PC-9 (cell line): ENCODE measurements at regions not wholly inside any gene's neighbourhood (a gene's known extent, or its start where the extent isn't known, plus 50 kb on each side); places are given as distances from the start of the nearest gene placed in this dataset.

Experiments used
- BruUV-seq: library from RNA; stranded (reverse); fragments of 400-500 nt; replicated peaks from 2 replicates; lab custom pipeline; 2021; lab: Mats Ljungman, UMichigan
- CTCF ChIA-PET: fragments of 300-600 bp; sonication (Branson Sonifier 250); formaldehyde crosslinking; loops from one replicate; lab custom pipeline; 2022; ENCODE audit warnings: antibody characterized with exemption; lab: Charles Lee
- POLR2A ChIA-PET: fragments of 300-600 bp; sonication (Branson Sonifier 250); formaldehyde crosslinking; loops from one replicate; lab custom pipeline; 2022; ENCODE audit warnings: antibody characterized with exemption; ENCODE audit not compliant: unreplicated experiment; lab: Charles Lee
- DNase-seq, 2 experiments: peaks; one replicate each; pipeline versions ENCODE4 v3.0.0 to v3.0.0-alpha.2; 2015 to 2022; ENCODE audit warnings: mixed read lengths in 1 of 2
- H2AFZ ChIP-seq: fragments of 200-600 bp; sonication (generic); 2 replicates; pipeline ENCODE4 v1.8.1; 2017; ENCODE audit warnings: antibody characterized with exemption
- H3F3A ChIP-seq: fragments of 200-600 bp; sonication (generic); 2 replicates; pipeline ENCODE4 v1.8.1; 2017; ENCODE audit warnings: antibody characterized with exemption, mild to moderate bottlenecking, low read depth; ENCODE audit not compliant: insufficient read depth
- H3K27ac ChIP-seq: fragments of 200-600 bp; sonication (generic); 2 replicates; pipeline ENCODE4 v1.6.1; 2016; ENCODE audit warnings: mixed run types
- H3K27me3 ChIP-seq: fragments of 200-600 bp; sonication (generic); 2 replicates; pipeline ENCODE4 v1.6.1; 2016; ENCODE audit warnings: low read depth, mixed run types; ENCODE audit not compliant: insufficient read depth
- H3K36me3 ChIP-seq: fragments of 200-600 bp; sonication (generic); 2 replicates; pipeline ENCODE4 v1.6.1; 2016; ENCODE audit warnings: low read depth, mixed run types
- H3K4me1 ChIP-seq: fragments of 200-600 bp; sonication (generic); replicated peaks from 2 replicates; pipeline ENCODE4 v1.6.1; 2016; ENCODE audit warnings: mixed run types; ENCODE audit not compliant: insufficient read depth
- H3K4me2 ChIP-seq: fragments of 200-600 bp; sonication (generic); 2 replicates; pipeline ENCODE4 v1.6.1; 2017; ENCODE audit warnings: mixed run types
- H3K4me3 ChIP-seq: fragments of 200-600 bp; sonication (generic); 2 replicates; pipeline ENCODE4 v1.6.1; 2016; ENCODE audit warnings: mixed run types
- H3K79me2 ChIP-seq: fragments of 200-600 bp; sonication (generic); 2 replicates; pipeline ENCODE4 v1.6.1; 2017; ENCODE audit warnings: low read depth, mixed run types
- H3K9me2 ChIP-seq: fragments of 200-600 bp; sonication (generic); 2 replicates; pipeline ENCODE4 v1.8.1; 2017; ENCODE audit warnings: mild to moderate bottlenecking; ENCODE audit not compliant: insufficient read depth
- H3K9me3 ChIP-seq: fragments of 200-600 bp; sonication (generic); 2 replicates; pipeline ENCODE4 v1.8.1; 2016; ENCODE audit warnings: low read depth; ENCODE audit not compliant: insufficient read depth
- H4K20me1 ChIP-seq: fragments of 200-600 bp; sonication (generic); 2 replicates; pipeline ENCODE4 v1.8.1; 2017; ENCODE audit not compliant: insufficient read depth
- EZH2 ChIP-seq: fragments of 200-600 bp; sonication (generic); IDR thresholded peaks from 2 replicates; pipeline ENCODE4 v1.8.0; 2017; ENCODE audit warnings: antibody characterized with exemption, low read depth
- intact Hi-C: fragments of 100-400 bp; cut with micrococcal nuclease; formaldehyde crosslinking; loops from one replicate; pipeline ENCODE4 v1.10.0; 2022; ENCODE audit not compliant: unreplicated experiment
- TF ChIP-seq, protein P1 (sequence below): fragments of 200-600 bp; sonication (generic); conservative IDR thresholded peaks from 2 replicates; pipeline ENCODE4 v1.6.1; 2017; ENCODE audit warnings: mixed run types, antibody characterized with exemption, mild to moderate bottlenecking, moderate library complexity

DNA sequence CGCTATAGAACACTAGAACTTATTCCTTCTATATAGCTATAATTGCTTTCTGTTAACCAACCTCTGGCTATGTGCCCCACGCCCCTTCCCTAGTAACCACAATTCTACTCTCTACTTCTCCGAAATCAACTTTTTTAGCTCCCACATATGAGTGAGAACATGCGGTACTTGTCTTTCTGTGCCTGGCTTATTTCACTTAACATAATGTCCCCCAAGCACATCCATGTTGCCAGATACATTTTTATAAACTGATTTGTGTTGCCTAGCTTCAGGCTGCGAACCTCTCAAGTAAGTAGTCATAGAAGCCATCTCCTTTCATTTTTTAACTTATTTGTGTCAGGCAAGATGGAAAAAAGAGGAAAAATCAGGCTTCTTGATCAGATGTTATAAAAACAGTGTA is 249.5 kb downstream of the TMEM167A start:
- H3K4me2 ChIP-seq: no peak overlapping the region
- H3K27ac ChIP-seq: no peak overlapping the region
- DNase-seq: no peak
- intact Hi-C loops: no loop called here
- no peaks in the 10 kb centered on the region for H4K20me1 ChIP-seq
- no peak overlapping the region for H3K4me3 ChIP-seq
- H3F3A ChIP-seq: no peaks in the 10 kb centered on the region
- no peaks in the 10 kb centered on the region for H3K4me1 ChIP-seq
- no TSS peak for BruUV-seq
- H2AFZ ChIP-seq: no peak overlapping the region
- no peaks in the 10 kb centered on the region for H3K27me3 ChIP-seq
- no peaks in the 10 kb centered on the region for H3K79me2 ChIP-seq
- ChIA-PET POLR2A (interaction anchor here (0.6 kb wide), 1 partner anchor 766 kb away, joined by 6 read pairs; no protein-coding TSS in a partner anchor), CTCF (no interaction called here)
- no peaks in the 10 kb centered on the region for H3K36me3 ChIP-seq
- no peak for TF ChIP-seq EZH2
- TF ChIP-seq, protein P1, sequence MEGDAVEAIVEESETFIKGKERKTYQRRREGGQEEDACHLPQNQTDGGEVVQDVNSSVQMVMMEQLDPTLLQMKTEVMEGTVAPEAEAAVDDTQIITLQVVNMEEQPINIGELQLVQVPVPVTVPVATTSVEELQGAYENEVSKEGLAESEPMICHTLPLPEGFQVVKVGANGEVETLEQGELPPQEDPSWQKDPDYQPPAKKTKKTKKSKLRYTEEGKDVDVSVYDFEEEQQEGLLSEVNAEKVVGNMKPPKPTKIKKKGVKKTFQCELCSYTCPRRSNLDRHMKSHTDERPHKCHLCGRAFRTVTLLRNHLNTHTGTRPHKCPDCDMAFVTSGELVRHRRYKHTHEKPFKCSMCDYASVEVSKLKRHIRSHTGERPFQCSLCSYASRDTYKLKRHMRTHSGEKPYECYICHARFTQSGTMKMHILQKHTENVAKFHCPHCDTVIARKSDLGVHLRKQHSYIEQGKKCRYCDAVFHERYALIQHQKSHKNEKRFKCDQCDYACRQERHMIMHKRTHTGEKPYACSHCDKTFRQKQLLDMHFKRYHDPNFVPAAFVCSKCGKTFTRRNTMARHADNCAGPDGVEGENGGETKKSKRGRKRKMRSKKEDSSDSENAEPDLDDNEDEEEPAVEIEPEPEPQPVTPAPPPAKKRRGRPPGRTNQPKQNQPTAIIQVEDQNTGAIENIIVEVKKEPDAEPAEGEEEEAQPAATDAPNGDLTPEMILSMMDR: no peak
- H3K9me2 ChIP-seq: no peaks in the 10 kb centered on the region
- H3K9me3 ChIP-seq: no peaks in the 10 kb centered on the region; the same call in 1 of the 2 replicates

DNA sequence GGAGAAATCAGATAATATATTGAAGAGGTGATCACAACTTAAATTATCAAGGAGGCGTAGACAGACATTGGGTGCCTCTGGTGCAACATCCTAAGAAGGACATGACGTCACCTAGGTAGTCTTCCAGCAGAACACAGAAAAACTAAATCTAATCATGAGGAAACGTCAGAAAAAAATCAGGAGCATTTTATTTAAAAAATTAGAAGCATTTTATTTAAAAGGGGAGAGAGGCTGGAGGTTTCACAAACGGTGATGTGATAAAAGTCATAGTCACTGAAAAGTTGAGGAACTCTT is 254.6 kb downstream of the TMEM167A start:
- BruUV-seq: no TSS peak
- Histone ChIP-seq H3K9me2 (no peaks in the 10 kb centered on the region), H3K36me3 (no peaks in the 10 kb centered on the region), H3K27me3 (no peaks in the 10 kb centered on the region), H3K4me1 (no peaks in the 10 kb centered on the region), H3K4me2 (no peak overlapping the region), H3K9me3 (no peaks in the 10 kb centered on the region; the same call in 1 of the 2 replicates), H3K79me2 (no peaks in the 10 kb centered on the region), H3K4me3 (no peak overlapping the region), H2AFZ (no peak overlapping the region), H4K20me1 (no peaks in the 10 kb centered on the region), H3F3A (no peaks in the 10 kb centered on the region), H3K27ac (no peak overlapping the region)
- no peak for TF ChIP-seq EZH2
- TF ChIP-seq, protein P1: no peak
- CTCF ChIA-PET: no interaction called here
- POLR2A ChIA-PET: no interaction called here
- intact Hi-C loops: no loop called here
- DNase-seq: no peak

DNA sequence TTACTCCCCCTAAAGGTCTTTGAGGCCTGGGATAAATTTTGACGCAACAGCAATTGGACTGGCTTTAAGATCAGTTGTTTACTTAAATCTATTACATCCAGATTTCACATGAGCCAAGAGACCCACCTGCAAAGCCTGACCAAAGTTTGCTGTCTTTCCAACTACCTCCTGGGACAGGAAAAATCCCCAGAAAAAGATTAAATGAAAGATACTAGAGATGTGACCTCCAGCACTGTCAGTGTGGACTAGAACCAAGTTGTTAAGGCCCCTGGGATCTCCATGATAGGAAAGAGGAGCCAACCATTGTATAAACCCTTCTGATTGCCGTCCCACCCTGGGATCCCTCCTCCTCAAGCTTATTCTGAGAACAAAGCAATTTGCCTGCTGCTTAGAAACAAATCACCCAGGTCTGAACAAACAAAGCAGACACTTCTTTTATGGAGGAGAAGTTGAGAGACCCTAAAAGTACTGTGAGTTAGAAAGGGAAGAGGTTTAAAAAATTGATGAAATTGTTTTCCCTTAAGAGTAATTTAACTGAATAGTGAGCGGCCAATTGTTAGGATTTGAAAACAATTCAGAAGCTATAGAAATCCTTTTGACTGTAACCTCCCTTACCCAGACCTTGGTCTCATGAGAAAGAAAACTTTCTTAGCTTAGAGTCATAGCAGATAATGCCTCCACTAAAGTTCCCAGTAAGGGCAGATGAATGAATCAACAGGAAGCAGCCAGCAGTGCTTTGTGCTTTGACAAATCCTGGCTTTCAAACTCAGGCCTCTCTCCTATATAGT is 255.2 kb downstream of the TMEM167A start:
- intact Hi-C loops: no loop called here
- BruUV-seq: no TSS peak
- ChIA-PET POLR2A (no interaction called here), CTCF (no interaction called here)
- Histone ChIP-seq H3F3A (no peaks in the 10 kb centered on the region), H4K20me1 (no peaks in the 10 kb centered on the region), H3K36me3 (no peaks in the 10 kb centered on the region), H3K27ac (no peak overlapping the region), H2AFZ (no peak overlapping the region), H3K9me2 (no peaks in the 10 kb centered on the region), H3K79me2 (no peaks in the 10 kb centered on the region), H3K4me2 (no peak overlapping the region), H3K4me1 (no peaks in the 10 kb centered on the region), H3K9me3 (no peaks in the 10 kb centered on the region; the same call in 1 of the 2 replicates), H3K27me3 (no peaks in the 10 kb centered on the region), H3K4me3 (no peak overlapping the region)
- DNase-seq: no peak
- TF ChIP-seq EZH2: no peak
- TF ChIP-seq, protein P1: no peak
